CD4-positive, alpha-beta T cell treated with Interleukin-10 for 1 hour (primary cell): ENCODE measurements at regions not wholly inside any gene's neighbourhood (a gene's known extent, or its start where the extent isn't known, plus 50 kb on each side); places are given as distances from the start of the nearest gene placed in this dataset.

Experiments
- DNase-seq: peaks from one replicate; pipeline ENCODE4 v3.0.0-alpha.2; 2020

- no peak for DNase-seq
Measured at GRCh38 chr6:163720460-163721235, 306.1 kb downstream of the QKI start.

DNA sequence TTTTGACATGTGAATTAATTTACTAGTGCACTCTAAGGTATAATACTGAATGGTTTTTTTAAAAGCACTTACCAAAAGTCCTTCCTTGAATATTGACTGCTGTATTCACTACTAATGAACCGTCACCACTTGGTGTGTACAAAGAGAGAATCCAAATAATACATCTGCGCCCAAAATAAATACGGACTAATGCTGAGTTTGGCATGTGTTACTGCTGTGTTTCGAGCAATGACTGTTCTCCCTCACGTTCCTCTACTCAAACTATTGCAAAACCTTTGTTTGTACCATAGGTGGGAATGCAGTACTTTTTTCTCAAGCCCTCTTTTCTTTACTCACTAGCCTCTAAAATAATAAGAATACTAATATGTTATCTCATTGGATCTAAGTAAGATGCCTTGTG is 305.5 kb downstream of the QKI start:
- DNase-seq: no peak

DNA sequence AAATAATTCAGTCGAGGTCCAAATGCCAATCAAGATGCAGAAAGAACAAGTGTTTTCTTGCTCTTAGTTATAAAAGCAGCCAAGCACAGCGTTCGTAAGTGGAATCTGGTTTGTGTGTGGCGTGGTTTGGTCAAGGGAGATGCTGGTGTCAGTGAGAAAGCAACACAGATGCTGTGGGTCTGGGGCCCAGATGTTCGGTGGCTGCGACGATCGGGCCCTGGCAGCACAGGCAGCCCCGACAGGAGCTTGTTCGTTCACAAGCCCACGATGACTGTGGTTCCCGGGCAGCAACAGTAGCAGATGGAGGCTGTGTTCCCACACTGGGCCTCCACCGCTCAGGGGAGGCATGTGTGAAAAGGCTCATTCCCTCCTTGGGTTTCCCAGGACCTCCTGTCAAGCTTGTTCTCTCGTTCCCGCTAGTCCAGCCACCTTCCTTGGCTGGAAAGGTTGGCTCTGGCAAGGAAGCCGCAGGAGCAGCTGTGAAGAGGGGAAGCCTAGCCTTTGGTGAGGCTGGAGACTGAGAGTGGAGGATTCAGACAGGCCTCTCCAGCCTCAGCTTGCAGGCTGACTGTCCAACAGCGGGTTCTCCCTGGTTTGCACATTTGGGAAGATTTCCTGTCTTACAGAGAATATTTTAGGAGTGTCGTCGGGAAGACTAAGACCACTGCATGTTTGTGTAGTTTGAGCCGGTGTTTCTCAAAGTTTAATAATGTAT is 304.7 kb downstream of the QKI start:
- DNase-seq: no peak

GRCh38 chr6:163718537-163718936 is 304.0 kb downstream of the QKI start:
- DNase-seq: no peak

DNA sequence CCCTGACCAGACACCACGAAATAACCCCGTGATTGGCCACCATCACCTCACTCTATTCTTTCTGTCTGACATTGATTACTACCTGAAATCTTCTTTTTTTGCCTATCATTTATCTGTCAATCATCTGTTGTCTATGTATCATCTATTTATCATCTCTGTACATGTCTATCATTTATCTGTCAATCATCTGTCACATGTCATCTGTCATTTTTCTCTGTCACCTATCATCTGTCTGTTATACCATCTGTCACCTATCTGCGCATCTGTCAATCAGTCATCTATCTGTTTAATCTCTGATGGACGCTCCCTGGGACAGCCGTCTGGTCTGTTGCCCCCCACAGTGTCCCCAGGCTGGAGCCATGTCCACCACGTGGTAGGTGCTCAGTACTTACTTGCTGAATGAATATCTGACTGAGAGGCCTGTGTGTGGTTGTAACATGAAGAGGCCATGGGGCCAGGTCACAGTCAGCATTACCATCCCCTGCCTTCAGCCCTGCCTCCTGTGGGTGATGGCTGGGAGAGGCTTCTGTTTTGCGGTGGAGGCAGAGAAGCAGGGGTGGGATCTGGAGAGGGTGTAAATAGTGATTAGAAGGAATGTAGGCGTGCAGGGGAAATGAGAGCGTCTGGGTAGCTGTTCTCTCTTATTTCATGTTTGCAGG is 302.7 kb downstream of the QKI start:
- DNase-seq: no peak

- DNase-seq: no peak
Measured at GRCh38 chr6:163716690-163717089, 302.2 kb downstream of the QKI start.

DNA sequence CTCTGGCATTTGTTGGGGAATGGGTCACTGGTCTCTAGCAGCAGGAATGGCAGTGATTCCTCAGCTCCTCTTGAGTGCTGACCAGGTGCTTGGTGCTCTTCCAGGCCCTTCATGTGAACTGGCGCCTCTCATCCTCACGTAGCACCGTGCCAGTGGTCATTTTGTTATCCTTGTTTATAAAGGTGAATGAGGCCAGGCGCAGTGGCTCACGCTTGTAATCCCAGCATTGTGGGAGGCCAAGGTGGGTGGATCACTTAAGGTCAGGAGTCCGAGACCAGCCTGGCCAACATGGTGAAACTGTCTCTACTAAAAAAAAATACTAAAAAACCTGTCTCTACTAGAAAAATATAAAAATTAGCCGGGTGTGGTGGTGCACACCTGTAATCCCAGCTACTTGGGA is 301.3 kb downstream of the QKI start:
- no peak for DNase-seq

GRCh38 chr6:163714179-163714578 is 299.7 kb downstream of the QKI start:
- DNase-seq: no peak

DNA sequence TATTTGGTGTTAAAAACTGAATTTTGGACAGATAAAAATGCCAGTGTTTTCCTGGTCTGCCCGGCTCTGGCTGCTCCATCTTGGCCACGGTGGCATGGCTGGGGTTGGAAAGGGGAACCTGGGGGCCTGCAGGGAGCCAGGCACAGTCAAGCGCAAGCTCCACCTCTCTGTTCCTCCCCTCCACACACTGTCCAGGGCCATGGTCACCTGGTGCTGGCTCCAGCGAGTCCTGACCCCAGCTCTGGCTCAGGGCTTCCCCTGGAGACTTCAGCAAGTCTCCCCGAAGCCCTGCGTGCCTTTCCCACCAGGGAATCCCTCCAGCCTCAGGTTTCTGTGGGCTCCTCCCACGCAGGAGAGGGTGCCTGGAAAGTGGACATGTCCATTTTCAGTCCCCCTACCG is 298.5 kb downstream of the QKI start:
- DNase-seq: no peak

GRCh38 chr6:163712566-163712961 is 298.0 kb downstream of the QKI start:
- DNase-seq: no peak

DNA sequence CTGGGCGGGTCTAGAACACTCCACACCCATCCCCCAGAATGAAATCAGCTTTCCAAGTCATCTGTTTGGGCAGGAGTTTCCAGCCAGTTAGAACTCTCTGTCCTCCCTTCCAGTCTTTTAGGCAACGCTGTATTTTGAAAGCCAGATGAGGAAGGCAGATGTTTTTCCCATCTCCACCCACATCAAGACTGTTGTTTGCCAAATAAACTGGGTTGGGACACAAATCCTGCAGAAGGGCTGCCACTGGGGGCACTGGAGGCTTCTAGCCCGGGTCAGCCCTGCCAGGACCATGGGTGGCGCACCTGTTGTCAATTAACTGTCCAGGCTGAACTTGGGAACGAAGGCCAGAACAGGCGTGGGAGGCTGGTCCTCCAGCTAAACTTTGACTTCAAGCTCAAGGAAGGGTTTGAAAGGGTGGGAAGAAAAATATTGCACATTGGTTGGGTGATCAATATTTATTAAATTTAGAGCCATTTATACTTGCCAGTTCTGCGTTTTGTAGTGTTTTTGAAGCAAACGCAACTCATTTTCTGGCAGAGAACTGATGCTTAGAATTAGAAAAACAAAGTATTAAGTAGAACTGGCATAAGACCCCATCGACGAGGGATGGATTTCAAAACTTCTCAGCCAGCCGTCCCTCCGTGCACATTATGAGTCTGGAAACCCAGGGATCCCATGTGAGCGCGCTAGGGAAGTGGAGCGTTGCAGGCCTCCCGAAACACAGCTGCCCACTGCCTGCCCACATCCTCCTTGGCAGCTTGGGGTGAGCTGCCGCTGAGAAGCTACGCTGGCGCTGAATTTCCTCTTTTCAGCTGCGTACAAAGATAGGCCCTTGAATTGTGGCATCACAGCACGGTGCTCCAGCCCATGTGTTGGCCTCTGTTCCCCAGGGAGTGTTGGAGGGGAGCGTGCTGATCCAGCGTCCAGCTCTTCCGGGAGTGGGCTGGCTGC is 297.4 kb downstream of the QKI start:
- DNase-seq: peak; percentile 6

DNA sequence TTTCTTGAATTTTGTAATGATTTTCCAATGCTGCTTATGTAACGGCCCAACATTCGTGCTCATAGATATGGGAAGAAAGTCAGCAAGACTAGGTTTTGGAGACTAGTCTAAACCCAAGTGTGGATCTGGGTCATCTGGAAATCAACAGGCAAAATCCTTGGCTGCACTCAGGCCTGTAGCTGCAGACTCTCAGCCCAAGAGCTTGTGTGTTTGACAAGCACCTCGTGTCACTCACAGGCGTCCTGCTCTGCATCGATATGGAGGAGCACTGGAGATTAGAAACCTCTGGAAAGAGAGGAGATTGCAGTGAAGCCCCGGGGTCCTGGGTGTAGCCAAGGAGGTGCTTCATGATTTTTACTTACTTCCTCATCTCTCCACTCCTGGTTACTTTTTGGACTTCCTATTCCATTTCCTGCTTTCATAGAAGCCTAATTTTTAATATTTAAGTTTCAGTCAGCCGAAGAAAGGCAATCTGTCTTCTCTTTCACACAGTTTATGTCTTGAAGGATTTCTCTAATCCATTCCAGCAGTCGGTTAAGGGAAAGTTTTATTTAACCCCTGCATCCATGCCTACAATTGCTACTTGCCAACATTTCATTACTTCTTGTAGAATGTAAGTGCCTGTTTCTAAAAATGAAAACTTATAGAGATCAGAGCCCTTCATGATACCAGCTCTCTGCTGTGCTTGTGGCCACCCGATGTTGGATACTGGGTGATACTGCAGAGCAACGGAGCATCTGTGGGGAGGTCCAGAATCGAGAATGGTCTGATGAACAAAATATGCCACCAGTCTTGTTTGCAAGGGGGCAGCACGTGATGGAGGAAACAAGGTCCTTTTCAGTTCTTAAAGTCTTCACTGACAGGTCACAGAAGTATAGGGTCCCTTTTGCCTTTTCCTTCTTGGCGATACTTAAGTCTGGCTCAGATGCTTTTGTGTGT is 296.3 kb downstream of the QKI start:
- DNase-seq: no peak

GRCh38 chr6:163709693-163710092 is 295.2 kb downstream of the QKI start:
- DNase-seq: no peak

DNA sequence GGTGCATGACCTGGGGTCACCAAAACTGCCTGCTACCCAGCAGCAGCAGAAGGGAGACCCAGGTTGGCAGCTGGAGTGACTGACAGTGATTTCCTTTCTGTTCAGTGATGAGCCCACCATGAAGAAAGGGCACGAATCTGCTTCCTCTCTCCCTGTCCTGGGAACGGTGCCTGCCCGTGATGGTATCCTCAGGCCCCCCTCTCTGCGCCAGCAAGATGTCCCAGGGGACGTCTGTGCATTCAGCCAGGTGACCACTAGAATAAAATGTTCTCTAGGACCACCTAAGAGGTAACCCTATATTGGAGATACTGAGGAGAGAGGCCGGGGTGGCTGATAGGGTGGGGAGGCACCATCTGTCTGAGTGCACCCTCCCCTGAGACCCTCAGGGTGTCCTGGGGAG is 294.7 kb downstream of the QKI start:
- no peak for DNase-seq

DNA sequence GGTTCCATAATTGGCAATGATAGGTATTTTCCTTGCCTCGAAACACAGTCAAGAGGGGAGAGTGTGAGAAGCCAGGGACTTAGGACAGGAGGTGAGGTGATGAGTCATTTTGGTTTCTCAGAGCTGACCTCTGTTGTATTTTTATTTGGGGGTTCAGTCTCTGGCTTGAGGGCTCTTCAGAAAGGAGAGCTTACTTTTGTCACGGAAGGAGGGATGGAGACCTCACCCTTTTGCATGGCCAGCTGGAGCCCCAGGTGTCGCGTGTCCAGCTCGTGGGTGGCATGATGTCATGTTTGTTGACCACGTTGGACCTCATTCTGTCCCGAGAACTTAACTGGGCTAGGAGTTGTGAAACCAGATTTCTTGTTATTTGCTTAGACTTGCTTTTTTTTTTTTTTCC is 293.9 kb downstream of the QKI start:
- DNase-seq: no peak

DNA sequence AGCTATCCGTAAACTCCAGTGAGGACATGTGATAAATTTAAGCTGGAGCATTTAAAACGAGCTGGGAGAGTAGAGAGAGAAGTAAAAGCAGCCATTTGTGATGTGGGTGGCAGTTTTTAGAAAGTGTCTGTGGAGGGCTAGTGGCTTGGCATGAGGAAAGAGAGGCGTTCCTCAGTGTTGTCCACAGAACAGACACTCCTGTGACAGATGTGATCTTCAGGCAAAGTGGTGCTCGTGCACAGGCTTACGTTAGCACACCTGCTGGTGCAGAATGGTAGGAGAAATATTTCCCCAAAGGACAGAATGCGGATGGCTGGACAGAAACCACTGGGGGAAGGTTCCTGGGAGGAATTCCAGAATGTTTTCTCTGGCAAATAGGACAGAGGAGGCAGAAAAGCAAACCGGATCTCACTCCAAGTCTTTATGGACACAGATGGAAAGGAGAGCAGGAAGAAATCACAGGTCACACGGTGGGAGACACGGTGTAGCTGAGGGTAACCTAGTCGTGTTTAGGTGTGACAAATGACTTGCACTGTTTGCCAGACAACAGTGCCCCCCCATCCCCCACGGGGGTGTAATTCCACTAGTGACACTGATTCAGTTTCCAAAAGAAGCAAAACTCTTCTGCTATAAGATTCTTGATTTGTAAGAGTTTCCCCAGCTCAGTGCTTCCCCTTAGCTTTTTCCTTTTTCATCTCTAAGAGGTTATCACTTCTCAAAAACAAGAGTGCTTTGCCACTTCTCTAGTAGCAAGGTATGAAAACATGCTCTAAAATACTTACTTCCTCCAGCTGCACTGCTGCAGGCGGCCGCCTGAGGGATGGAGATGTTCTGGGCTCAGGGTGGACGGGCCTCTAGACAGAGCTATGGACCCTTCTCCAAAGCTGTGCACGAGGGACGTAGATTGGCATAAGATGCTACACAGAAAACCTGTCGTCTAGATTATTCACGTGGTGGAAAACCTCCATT is 293.2 kb downstream of the QKI start:
- DNase-seq: no peak

- no peak for DNase-seq
Measured at GRCh38 chr6:163706500-163707087, 292.1 kb downstream of the QKI start.

- no peak for DNase-seq
Measured at GRCh38 chr6:163705923-163706322, 291.4 kb downstream of the QKI start.

GRCh38 chr6:163702736-163703135 is 288.2 kb downstream of the QKI start:
- no peak for DNase-seq

- DNase-seq: no peak
Measured at GRCh38 chr6:163701762-163702161, 287.2 kb downstream of the QKI start.
